ENCODE measurements at regions not wholly inside any gene's neighbourhood (a gene's known extent, or its start where the extent isn't known, plus 50 kb on each side); places are given as distances from the start of the nearest gene placed in this dataset.

DNA sequence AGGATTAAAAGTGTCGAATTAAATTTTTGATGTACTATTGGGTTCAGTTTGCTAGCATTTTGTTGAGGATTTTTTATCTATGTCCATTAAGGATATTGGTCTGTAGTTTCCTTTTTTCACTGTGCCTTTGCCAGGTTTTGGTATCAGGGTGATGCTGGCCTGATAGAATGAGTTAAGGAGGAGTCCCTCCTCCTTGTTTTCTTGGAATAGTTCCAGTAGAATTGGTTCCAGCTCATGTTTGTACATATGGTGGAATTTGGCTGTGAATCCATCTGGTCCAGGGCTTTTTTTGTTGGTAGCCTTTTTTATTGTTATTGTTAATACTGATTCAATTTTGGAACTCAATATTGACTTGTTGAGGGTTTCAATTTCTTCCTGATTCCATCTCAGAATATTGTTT is 141.8 kb downstream of the SIM1 start:
- H3K9me3 ChIP-seq (ENCODE audit: control insufficient read depth in 2 of 2, low read length in 2 of 2): no peaks in the 10 kb centered on the region
- no peaks in the 10 kb centered on the region for H3K4me1 ChIP-seq (ENCODE audit: control insufficient read depth in 2 of 2, insufficient read depth in 2 of 2, low read length in 2 of 2)
- no peaks in the 10 kb centered on the region for H3K36me3 ChIP-seq (ENCODE audit: control insufficient read depth in 2 of 2, insufficient read depth in 2 of 2, low read length in 2 of 2)
- no peak overlapping the region for H3K4me3 ChIP-seq (ENCODE audit: low read length in 2 of 2)
- no peak overlapping the region for H3K27ac ChIP-seq (ENCODE audit: low read depth in 2 of 2, low read length in 2 of 2)
- no peaks in the 10 kb centered on the region for H3K27me3 ChIP-seq (ENCODE audit: control insufficient read depth in 2 of 2, insufficient read depth in 2 of 2, low read length in 2 of 2)
- H3K9ac ChIP-seq (ENCODE audit: low read depth in 1 of 2, low read length in 2 of 2): no peak overlapping the region

DNA sequence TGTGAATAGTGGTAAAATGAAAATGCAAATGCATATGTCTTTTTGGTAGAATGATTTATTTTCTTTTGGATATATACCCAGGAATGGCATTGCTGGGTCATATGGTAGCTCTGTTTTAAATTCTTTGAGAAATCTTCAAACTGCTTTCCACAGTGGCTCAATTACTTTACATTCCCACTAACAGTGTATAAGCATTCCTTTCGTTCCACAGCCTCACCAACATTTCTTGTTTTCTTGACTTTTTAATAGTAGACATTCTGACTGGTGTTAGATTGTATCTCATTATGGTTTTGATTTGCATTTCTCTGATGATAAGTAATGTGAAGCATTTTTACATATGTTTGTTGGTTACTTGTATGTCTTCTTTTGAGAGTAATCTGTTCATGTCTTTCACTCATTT is 144.0 kb downstream of the SIM1 start:
- Histone ChIP-seq H3K4me1 (ENCODE audit: control insufficient read depth in 2 of 2, insufficient read depth in 2 of 2, low read length in 2 of 2) (no peaks in the 10 kb centered on the region), H3K9me3 (ENCODE audit: control insufficient read depth in 2 of 2, low read length in 2 of 2) (no peaks in the 10 kb centered on the region), H3K27ac (ENCODE audit: low read depth in 2 of 2, low read length in 2 of 2) (no peak overlapping the region), H3K4me3 (ENCODE audit: low read length in 2 of 2) (no peak overlapping the region), H3K9ac (ENCODE audit: low read depth in 1 of 2, low read length in 2 of 2) (no peak overlapping the region), H3K27me3 (ENCODE audit: control insufficient read depth in 2 of 2, insufficient read depth in 2 of 2, low read length in 2 of 2) (no peaks in the 10 kb centered on the region), H3K36me3 (ENCODE audit: control insufficient read depth in 2 of 2, insufficient read depth in 2 of 2, low read length in 2 of 2) (no peaks in the 10 kb centered on the region)

DNA sequence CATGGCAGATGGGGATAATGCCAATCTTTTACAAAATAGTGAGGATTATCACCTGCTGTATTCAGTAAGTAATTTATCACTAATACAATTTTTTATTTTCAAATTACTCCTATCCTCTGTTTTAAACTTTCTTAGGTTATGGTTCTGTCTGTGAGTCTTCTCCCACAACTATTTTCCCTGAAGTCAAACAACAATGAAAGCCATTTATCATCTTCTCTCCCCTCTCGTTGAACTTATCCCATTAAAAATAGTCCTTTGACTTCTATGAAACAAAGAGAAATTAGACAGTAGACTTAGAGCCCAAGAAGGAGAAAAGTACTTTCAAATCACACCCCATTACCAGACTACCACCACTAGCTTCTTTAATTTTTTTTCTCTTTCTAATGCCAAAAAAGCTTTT is 147.7 kb downstream of the SIM1 start:
- Histone ChIP-seq H3K4me3 (ENCODE audit: low read length in 2 of 2) (no peak overlapping the region), H3K9ac (ENCODE audit: low read depth in 1 of 2, low read length in 2 of 2) (no peak overlapping the region), H3K27ac (ENCODE audit: low read depth in 2 of 2, low read length in 2 of 2) (no peak overlapping the region), H3K4me1 (ENCODE audit: control insufficient read depth in 2 of 2, insufficient read depth in 2 of 2, low read length in 2 of 2) (no peaks in the 10 kb centered on the region), H3K36me3 (ENCODE audit: control insufficient read depth in 2 of 2, insufficient read depth in 2 of 2, low read length in 2 of 2) (no peaks in the 10 kb centered on the region), H3K9me3 (ENCODE audit: control insufficient read depth in 2 of 2, low read length in 2 of 2) (no peaks in the 10 kb centered on the region), H3K27me3 (ENCODE audit: control insufficient read depth in 2 of 2, insufficient read depth in 2 of 2, low read length in 2 of 2) (no peaks in the 10 kb centered on the region)

DNA sequence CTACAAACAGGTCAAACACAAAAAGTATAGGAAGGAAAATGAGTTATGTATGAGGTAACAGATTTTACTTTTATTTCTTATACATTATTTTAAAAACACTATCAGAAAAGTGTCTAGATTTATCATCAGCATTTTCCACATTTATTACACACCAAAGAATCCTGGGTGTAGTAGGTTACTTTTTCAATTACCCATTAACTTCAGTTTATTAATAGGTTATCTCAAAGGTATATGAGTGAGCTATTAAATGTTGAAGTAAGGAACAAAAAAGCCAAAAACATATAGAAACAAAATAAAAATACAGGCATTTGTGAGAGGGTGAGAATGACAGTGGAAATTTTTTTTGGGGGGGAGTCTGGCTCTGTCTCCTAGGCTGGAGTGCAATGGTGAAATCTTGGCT is 150.5 kb downstream of the SIM1 start:
- H3K9ac ChIP-seq (ENCODE audit: low read depth in 1 of 2, low read length in 2 of 2): no peak overlapping the region

DNA sequence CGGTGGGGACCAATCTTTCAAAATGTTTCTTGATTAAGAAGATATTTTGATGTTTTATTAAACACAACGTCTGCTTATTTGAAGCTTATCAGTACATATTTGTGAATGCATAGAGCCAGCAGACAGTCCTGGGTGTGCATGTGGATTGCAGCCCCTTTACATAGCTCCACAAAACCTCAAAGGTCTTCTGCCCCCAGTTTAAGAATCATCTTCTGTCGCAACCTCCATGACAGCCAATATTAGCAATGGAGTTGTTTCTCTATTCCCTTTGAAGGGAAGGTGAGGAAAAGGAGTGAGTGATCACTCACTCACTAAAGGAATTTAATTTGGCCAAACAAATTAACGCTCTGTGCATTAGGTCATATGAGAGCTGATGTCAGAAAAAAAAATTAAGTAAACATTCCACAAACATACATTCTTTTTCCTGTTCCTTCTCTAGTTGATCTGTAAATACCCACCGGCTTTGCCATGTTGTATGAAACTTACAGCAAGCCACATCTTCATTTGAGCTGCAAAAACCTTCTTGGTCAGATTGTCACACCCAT is 152.9 kb downstream of the SIM1 start:
- Histone ChIP-seq H3K27me3 (ENCODE audit: control insufficient read depth in 2 of 2, insufficient read depth in 2 of 2, low read length in 2 of 2) (no peaks in the 10 kb centered on the region), H3K36me3 (ENCODE audit: control insufficient read depth in 2 of 2, insufficient read depth in 2 of 2, low read length in 2 of 2) (no peaks in the 10 kb centered on the region), H3K4me3 (ENCODE audit: low read length in 2 of 2) (no peak overlapping the region), H3K27ac (ENCODE audit: low read depth in 2 of 2, low read length in 2 of 2) (no peak overlapping the region), H3K9ac (ENCODE audit: low read depth in 1 of 2, low read length in 2 of 2) (no peak overlapping the region), H3K4me1 (ENCODE audit: control insufficient read depth in 2 of 2, insufficient read depth in 2 of 2, low read length in 2 of 2) (no peaks in the 10 kb centered on the region), H3K9me3 (ENCODE audit: control insufficient read depth in 2 of 2, low read length in 2 of 2) (no peaks in the 10 kb centered on the region)

More for the DNA sequence above, 150.5 kb downstream of the SIM1 start:
- no peaks in the 10 kb centered on the region for H3K4me1 ChIP-seq (ENCODE audit: control insufficient read depth in 2 of 2, insufficient read depth in 2 of 2, low read length in 2 of 2)
- no peaks in the 10 kb centered on the region for H3K9me3 ChIP-seq (ENCODE audit: control insufficient read depth in 2 of 2, low read length in 2 of 2)
- no peak overlapping the region for H3K4me3 ChIP-seq (ENCODE audit: low read length in 2 of 2)
- no peaks in the 10 kb centered on the region for H3K36me3 ChIP-seq (ENCODE audit: control insufficient read depth in 2 of 2, insufficient read depth in 2 of 2, low read length in 2 of 2)
- no peaks in the 10 kb centered on the region for H3K27me3 ChIP-seq (ENCODE audit: control insufficient read depth in 2 of 2, insufficient read depth in 2 of 2, low read length in 2 of 2)
- no peak overlapping the region for H3K27ac ChIP-seq (ENCODE audit: low read depth in 2 of 2, low read length in 2 of 2)

DNA sequence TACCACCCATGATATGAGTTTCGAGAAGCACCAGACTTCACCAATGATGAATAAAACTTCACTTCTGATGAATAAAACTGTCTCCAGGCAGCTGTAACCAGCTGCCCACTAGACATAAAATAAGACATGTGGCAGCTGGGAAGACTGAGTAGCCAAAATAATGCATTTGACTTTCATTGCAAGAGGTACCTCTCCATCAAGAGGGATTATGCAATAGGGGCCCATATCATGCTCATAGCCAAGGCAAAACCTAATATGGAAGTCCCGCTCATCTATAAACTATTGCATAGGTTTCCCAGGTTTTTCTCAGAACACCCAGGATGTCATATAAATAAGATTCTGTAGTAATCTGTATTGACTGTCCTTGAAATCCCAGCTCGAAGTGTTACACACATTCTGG is 155.5 kb downstream of the SIM1 start:
- Histone ChIP-seq H3K9ac (ENCODE audit: low read depth in 1 of 2, low read length in 2 of 2) (no peak overlapping the region), H3K36me3 (ENCODE audit: control insufficient read depth in 2 of 2, insufficient read depth in 2 of 2, low read length in 2 of 2) (no peaks in the 10 kb centered on the region), H3K27me3 (ENCODE audit: control insufficient read depth in 2 of 2, insufficient read depth in 2 of 2, low read length in 2 of 2) (no peaks in the 10 kb centered on the region), H3K9me3 (ENCODE audit: control insufficient read depth in 2 of 2, low read length in 2 of 2) (no peaks in the 10 kb centered on the region), H3K27ac (ENCODE audit: low read depth in 2 of 2, low read length in 2 of 2) (no peak overlapping the region), H3K4me1 (ENCODE audit: control insufficient read depth in 2 of 2, insufficient read depth in 2 of 2, low read length in 2 of 2) (no peaks in the 10 kb centered on the region), H3K4me3 (ENCODE audit: low read length in 2 of 2) (no peak overlapping the region)

DNA sequence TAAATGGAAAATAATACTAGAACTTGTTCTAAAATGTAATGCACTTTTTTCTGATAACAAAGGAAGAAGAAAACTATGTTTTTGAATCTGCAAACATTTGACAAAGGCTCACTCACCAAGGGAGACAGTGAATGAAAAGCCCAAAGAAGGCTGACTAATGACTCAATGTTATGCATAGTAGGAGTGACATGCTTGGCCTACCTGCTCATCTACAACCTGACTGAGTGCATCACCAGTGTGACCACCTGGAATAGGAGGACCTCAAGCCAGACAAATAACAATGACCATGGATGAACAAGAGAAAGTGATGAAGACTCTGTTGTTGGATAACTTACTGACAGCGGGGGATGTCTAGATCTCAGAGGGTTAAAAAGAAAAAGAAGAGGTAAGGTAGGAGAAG is 157.2 kb downstream of the SIM1 start:
- Histone ChIP-seq H3K4me3 (ENCODE audit: low read length in 2 of 2) (no peak overlapping the region), H3K27ac (ENCODE audit: low read depth in 2 of 2, low read length in 2 of 2) (no peak overlapping the region), H3K27me3 (ENCODE audit: control insufficient read depth in 2 of 2, insufficient read depth in 2 of 2, low read length in 2 of 2) (no peaks in the 10 kb centered on the region), H3K36me3 (ENCODE audit: control insufficient read depth in 2 of 2, insufficient read depth in 2 of 2, low read length in 2 of 2) (no peaks in the 10 kb centered on the region), H3K9ac (ENCODE audit: low read depth in 1 of 2, low read length in 2 of 2) (no peak overlapping the region), H3K9me3 (ENCODE audit: control insufficient read depth in 2 of 2, low read length in 2 of 2) (no peaks in the 10 kb centered on the region), H3K4me1 (ENCODE audit: control insufficient read depth in 2 of 2, insufficient read depth in 2 of 2, low read length in 2 of 2) (no peaks in the 10 kb centered on the region)

DNA sequence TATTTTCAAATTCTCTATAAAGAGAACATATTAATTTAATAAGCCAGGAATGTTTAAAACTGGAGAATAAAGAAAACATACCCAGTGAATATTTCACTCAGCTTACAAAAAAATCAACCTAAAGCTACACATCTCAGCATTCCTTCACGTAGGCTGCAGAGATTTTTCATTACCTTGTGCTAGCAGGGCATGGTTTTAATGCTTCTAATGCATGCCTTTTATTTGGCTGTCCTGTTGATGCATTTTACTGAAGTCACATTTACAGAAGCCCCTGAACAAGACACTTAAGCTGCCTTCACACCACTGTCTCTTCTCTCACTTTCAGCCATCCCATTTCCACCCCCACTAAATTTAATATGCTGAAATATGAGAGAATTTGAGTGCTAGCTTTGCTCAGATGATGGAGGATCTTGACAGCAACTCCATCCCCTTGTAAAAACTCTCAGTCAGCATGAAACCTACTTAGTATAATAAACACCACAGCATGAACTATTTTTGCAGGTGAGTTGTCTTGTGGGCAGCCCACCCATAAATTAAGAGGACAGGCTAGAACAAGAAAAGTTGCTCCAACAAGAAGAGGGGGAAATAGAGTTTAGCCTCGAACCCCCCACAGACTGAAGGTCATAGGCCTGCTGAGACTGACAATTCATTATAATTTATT is 159.4 kb downstream of the SIM1 start:
- no peaks in the 10 kb centered on the region for H3K27me3 ChIP-seq (ENCODE audit: control insufficient read depth in 2 of 2, insufficient read depth in 2 of 2, low read length in 2 of 2)
- no peaks in the 10 kb centered on the region for H3K4me1 ChIP-seq (ENCODE audit: control insufficient read depth in 2 of 2, insufficient read depth in 2 of 2, low read length in 2 of 2)
- no peak overlapping the region for H3K27ac ChIP-seq (ENCODE audit: low read depth in 2 of 2, low read length in 2 of 2)
- H3K36me3 ChIP-seq (ENCODE audit: control insufficient read depth in 2 of 2, insufficient read depth in 2 of 2, low read length in 2 of 2): no peaks in the 10 kb centered on the region
- H3K9ac ChIP-seq (ENCODE audit: low read depth in 1 of 2, low read length in 2 of 2): no peak overlapping the region
- no peaks in the 10 kb centered on the region for H3K9me3 ChIP-seq (ENCODE audit: control insufficient read depth in 2 of 2, low read length in 2 of 2)
- no peak overlapping the region for H3K4me3 ChIP-seq (ENCODE audit: low read length in 2 of 2)

DNA sequence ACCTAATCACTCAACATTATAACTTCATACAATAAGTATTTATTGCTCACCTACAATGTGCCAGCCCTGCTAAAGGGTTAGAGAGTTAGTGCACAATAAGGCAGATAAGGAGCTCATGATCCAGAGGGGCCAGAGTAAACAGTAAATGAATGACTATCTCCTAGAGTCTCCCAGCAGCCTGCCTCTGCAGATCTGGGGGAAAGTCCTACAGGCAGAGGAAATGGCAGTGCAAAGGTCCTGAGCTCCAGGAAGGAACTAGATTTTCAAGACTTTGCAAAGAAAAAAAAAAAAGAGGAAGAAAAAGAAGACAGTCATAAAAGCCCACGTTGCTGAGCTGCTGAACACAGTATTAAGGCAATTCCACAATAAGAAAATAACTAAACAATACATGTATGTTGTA is 160.1 kb downstream of the SIM1 start:
- Histone ChIP-seq H3K4me3 (ENCODE audit: low read length in 2 of 2) (no peak overlapping the region), H3K36me3 (ENCODE audit: control insufficient read depth in 2 of 2, insufficient read depth in 2 of 2, low read length in 2 of 2) (no peaks in the 10 kb centered on the region), H3K9ac (ENCODE audit: low read depth in 1 of 2, low read length in 2 of 2) (no peak overlapping the region), H3K27ac (ENCODE audit: low read depth in 2 of 2, low read length in 2 of 2) (no peak overlapping the region), H3K9me3 (ENCODE audit: control insufficient read depth in 2 of 2, low read length in 2 of 2) (no peaks in the 10 kb centered on the region), H3K4me1 (ENCODE audit: control insufficient read depth in 2 of 2, insufficient read depth in 2 of 2, low read length in 2 of 2) (no peaks in the 10 kb centered on the region), H3K27me3 (ENCODE audit: control insufficient read depth in 2 of 2, insufficient read depth in 2 of 2, low read length in 2 of 2) (no peaks in the 10 kb centered on the region)

DNA sequence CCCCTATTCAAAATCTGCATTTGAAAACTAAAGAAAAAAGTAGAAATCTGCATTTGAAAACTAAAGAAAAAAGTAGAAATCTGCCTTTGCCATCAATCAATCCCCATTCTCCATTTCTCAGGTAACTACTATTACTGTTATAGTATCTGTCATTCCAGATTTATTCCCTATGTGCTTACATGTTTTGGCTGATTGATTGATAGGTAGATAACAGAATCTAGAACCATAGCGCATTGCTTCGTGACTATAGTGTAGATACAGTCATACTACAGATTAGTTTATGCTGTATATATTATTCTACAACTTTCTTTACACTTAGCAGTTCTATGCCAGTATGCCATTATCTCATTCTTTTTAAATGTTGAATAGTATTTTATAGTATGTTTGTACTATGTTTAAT is 163.0 kb downstream of the SIM1 start:
- Histone ChIP-seq H3K9ac (ENCODE audit: low read depth in 1 of 2, low read length in 2 of 2) (no peak overlapping the region), H3K27me3 (ENCODE audit: control insufficient read depth in 2 of 2, insufficient read depth in 2 of 2, low read length in 2 of 2) (no peaks in the 10 kb centered on the region), H3K27ac (ENCODE audit: low read depth in 2 of 2, low read length in 2 of 2) (no peak overlapping the region), H3K9me3 (ENCODE audit: control insufficient read depth in 2 of 2, low read length in 2 of 2) (no peaks in the 10 kb centered on the region), H3K36me3 (ENCODE audit: control insufficient read depth in 2 of 2, insufficient read depth in 2 of 2, low read length in 2 of 2) (no peaks in the 10 kb centered on the region), H3K4me1 (ENCODE audit: control insufficient read depth in 2 of 2, insufficient read depth in 2 of 2, low read length in 2 of 2) (no peaks in the 10 kb centered on the region), H3K4me3 (ENCODE audit: low read length in 2 of 2) (no peak overlapping the region)

All from mucosa of rectum (tissue), 2 donors.